GM19397 (cell line): ENCODE measurements at regions not wholly inside any gene's neighbourhood (a gene's known extent, or its start where the extent isn't known, plus 50 kb on each side); places are given as distances from the start of the nearest gene placed in this dataset.
"Not testable (repeated sequence)": the region's sequence is repeated elsewhere in the genome, so short reads cannot be mapped to it uniquely, and the experiment has no call there.

Experiments
- ATAC-seq: cut with Tn5 transposase; IDR thresholded peaks from one replicate; pipeline ENCODE4 v1.9.1; 2021; ENCODE audit warnings: mild to moderate bottlenecking, moderate library complexity; ENCODE audit not compliant: unreplicated experiment

DNA sequence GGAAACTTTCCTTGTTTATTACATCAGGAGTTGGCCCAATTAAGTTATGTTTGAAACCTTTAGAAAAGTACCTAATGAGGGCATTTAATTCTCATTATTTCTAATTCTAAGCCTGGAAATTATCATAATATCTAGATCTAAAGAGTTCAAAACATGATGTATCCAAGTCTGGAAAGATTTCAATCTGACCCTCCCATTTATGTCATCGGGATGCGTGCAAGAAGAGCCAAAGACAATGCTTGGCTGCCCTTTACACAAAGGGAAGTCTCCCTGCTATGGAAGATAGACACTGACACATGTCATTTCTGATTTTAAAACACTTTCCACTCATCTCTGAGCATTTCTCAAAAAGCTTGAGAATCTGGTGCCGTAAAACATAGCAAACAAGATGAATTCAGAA, 222.4 kb downstream of the ANTXR2 start:
- no peak for ATAC-seq

DNA sequence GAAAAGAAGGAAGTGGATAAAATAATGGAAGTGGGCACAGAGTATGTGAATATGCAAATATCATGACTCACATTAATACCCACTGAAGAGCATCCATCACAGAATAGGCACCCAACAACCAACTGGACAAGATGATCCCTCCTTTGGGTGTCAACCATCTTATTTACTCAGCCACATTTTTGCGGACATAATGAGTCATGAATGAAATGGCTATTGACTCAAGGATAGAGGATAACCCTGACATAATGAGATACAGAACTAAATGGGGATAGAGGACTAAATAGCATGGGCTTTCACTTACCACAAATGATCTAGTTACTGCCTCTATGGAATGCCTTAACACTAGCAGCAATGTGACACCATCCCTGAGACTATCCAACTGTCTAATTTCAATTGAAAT, 224.7 kb downstream of the ANTXR2 start:
- no peak for ATAC-seq

GRCh38 chr4:79847411-79847810, 225.6 kb downstream of the ANTXR2 start:
- no peak for ATAC-seq

DNA sequence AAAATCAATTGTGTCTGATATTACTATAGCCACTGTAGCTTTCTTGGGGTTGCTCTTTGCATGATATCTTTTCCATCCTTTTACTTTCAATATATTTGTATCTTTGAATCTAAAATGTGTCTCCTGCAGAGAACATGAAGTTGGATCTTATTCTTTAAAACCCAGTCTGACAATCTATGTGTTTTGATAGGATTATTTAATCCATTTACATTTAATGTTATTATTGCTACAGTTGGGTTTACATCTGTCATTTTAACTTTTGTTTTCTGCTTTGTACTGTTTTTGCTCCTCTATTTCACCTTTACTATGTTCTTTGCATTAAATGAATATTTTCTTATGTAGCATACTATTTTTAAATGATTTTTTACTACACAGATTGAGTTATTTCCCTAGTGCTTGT, 230.9 kb downstream of the ANTXR2 start:
- ATAC-seq = no peak

- ATAC-seq = no peak
Measured at GRCh38 chr4:79833857-79834256, 239.2 kb downstream of the ANTXR2 start.

GRCh38 chr4:79831701-79832514, 241.1 kb downstream of the ANTXR2 start:
- ATAC-seq = no peak

DNA sequence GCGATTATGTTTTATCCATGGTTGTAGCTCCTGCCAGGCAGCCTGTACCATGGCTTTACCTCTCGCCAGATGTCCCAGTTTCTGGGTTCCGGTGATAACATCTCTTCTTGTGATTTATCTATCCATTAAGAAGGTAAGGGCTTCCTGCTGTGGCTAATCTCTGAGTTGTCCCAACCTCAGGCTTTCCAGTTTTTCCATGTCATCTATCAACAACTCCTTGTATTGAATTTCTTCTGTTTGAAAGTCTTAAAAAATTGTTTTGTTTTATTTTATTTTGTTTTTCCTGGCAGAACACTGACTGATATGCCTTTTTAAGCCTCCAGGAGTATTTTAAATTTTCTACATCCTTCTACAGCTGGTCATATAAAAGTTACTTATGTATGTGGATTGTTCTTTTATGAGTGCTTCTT, 241.9 kb downstream of the ANTXR2 start:
- ATAC-seq = no peak

DNA sequence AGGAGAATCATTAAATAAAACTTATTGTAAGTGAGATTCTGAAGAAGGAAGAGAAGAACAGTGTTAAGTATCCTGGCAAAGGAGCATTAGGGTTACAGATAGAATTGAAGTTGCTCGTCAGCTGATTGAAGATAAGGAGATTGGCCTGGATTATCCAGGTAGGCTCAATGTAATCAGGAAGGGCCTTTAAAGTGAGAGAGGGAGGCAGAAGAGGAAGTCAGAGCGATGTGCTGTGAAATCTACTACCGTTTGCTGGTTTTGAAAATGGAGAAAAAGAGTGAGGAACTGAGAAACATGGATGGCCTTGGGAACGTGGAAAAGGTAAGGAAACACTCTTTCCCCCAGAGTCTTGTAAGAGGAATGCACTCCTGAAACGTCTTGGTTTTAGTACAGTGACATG, 245.7 kb downstream of the ANTXR2 start:
- no peak for ATAC-seq

DNA sequence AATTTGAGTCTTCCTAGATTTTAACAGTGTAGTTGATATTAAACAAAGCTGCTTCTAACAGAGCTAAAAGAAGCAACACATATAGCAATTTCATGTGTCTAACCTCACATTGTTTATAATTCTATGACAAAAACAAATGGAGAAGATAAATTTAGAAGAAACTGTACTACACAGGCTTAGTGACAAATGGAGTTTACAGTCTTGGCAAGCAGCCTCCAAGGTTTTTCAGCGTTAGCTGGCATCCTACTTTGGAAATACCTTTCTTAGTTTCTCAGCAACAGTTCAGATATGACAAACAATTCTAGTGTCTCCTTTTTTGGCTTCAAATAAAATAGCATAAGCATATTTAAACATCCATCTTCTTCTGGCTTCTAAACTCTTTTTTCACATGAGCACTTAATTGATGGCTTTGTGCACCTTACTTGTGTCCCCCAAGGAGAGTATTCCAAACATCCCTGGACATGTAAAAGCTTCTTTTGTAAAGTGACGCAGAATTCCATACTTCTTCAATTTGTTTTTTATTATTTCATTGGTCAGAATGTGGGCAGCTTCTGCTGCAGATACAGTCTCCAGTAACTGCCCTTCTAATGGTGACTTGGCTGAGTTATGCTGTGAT, 249.8 kb downstream of the ANTXR2 start:
- ATAC-seq = no peak

- no peak for ATAC-seq
Measured at GRCh38 chr4:79820427-79820826, 252.6 kb downstream of the ANTXR2 start.

GRCh38 chr4:79807933-79808332, 265.1 kb downstream of the ANTXR2 start:
- not testable (repeated sequence) for ATAC-seq

DNA sequence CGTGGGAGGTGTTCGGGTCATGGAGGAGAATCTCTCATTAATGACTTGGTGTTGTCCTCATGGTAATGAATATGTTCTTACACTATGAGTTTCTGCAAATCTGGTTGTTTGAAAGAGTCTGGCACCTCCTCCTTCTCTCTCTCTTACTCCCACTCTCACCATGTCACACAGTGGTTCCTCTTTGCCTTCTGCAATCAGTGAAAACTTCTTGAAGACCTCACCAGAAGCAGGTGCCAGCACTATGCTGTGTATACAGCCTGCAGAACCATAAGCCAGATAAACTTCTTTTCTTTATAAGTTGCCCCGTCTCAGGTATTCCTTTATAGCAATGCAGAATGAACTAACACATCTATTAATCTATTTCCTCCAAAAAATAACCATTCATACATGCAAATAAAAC, 275.0 kb downstream of the ANTXR2 start:
- ATAC-seq = no peak

DNA sequence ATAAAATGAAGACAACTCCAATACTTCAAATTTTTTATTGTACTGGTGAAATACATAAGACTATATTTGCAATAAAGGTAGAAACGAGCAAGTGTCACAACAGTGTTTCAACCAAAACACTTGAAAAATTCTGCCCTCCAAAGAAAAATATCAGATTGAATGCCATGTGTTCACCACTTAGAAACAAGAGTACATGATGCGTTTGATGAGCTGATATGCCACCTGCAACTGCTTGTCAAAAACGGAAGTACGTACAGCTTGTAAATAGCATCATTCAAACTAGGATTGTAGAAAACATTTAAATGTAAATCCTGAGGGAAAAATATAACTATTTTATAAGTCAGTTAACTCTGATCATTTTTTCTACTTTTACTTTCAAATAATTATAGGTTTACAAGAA, 276.1 kb downstream of the ANTXR2 start:
- ATAC-seq = no peak

GRCh38 chr4:79788884-79789283, 284.1 kb downstream of the ANTXR2 start:
- ATAC-seq = no peak

GRCh38 chr4:79780129-79780528, 292.9 kb downstream of the ANTXR2 start:
- ATAC-seq = no peak

DNA sequence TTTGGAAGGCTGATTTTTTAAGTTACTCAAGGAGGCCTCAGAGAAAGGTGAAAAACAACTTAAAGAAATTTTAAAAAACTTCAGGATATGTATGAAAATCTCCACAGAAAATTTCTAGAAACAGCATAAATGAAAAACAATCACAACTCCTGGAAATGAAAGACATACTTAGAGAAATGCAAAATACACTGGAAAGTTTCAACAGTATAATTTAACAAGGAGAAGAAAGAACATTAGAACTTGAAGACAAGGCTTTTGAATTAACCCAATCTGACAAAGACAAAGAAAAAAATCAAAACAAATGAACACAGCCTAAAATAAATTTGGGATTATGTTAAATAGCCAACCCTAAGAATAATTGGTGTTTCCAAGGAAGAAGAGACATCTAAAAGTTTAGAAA, 300.5 kb downstream of the ANTXR2 start:
- ATAC-seq = no peak

GRCh38 chr4:79764120-79764519, 308.9 kb downstream of the ANTXR2 start:
- no peak for ATAC-seq

DNA sequence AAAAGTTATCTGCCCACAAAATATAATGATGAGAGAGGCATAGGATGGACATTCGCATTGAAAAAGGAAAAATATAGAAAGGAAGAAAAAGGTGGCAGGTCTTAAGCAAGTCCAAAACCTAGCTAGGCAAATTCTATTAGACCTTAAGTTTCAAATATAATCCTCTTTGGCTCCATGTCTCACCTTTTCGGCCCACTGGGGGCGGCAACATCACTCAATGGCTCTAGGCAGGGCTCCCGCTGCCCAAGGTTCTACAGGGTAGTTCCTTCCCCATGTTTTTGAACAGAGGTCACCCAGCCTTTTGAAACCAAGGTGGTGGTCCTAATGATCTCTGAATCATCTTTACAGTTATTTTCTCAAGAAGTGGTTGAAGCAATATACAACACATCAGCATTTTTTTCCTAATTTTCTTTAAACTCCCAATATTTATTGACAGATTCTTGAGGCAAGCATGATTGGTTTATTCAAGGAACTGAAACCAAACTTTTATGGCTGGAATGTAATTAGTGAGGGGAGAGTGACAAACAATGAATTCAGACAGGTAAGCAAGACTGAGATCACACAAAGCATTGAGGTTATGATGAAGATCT, 309.4 kb downstream of the ANTXR2 start:
- no peak for ATAC-seq

- ATAC-seq = no peak
Measured at GRCh38 chr4:79759793-79760192, 313.2 kb downstream of the ANTXR2 start.

- no peak for ATAC-seq
Measured at GRCh38 chr4:79757600-79757999, 315.4 kb downstream of the ANTXR2 start.

GRCh38 chr4:79756140-79756895, 316.7 kb downstream of the ANTXR2 start:
- ATAC-seq = no peak

- no peak for ATAC-seq
Measured at GRCh38 chr4:79748835-79749234, 324.2 kb downstream of the ANTXR2 start.
